Mucosa of rectum (tissue), 2 donors: ENCODE measurements at regions not wholly inside any gene's neighbourhood (a gene's known extent, or its start where the extent isn't known, plus 50 kb on each side); places are given as distances from the start of the nearest gene placed in this dataset.

Experiments
- H3K27ac ChIP-seq, 2 donors: one replicate each; pipeline ENCODE4 v1.7.0; 2013; ENCODE audit warnings: inconsistent platforms in 2 of 2, low read depth in 2 of 2, low read length in 2 of 2
- H3K27me3 ChIP-seq, 2 donors: one replicate each; pipeline ENCODE4 v1.7.0; 2013; ENCODE audit warnings: low read length in 2 of 2; ENCODE audit not compliant: control insufficient read depth in 2 of 2, insufficient read depth in 2 of 2
- H3K36me3 ChIP-seq, 2 donors: one replicate each; pipeline ENCODE4 v1.7.0; 2013; ENCODE audit warnings: low read length in 2 of 2; ENCODE audit not compliant: control insufficient read depth in 2 of 2, insufficient read depth in 2 of 2
- H3K4me1 ChIP-seq, 2 donors: one replicate each; pipeline ENCODE4 v1.7.0; 2013; ENCODE audit warnings: low read length in 2 of 2, mild to moderate bottlenecking in 1 of 2; ENCODE audit not compliant: control insufficient read depth in 2 of 2, insufficient read depth in 2 of 2
- H3K4me3 ChIP-seq, 2 donors: one replicate each; pipeline ENCODE4 v1.7.0; 2013; ENCODE audit warnings: low read length in 2 of 2
- H3K9ac ChIP-seq, 2 donors: one replicate each; pipeline ENCODE4 v1.7.0; 2013; ENCODE audit warnings: low read length in 2 of 2, low read depth in 1 of 2, mild to moderate bottlenecking in 1 of 2
- H3K9me3 ChIP-seq, 2 donors: one replicate each; pipeline ENCODE4 v1.7.0; 2013; ENCODE audit warnings: low read length in 2 of 2; ENCODE audit not compliant: control insufficient read depth in 2 of 2
- donor health status: healthy.
- donor health status: Normal muscosa, but diverticular disease.

- Histone ChIP-seq H3K9me3 (no peaks in the 10 kb centered on the region), H3K4me1 (no peaks in the 10 kb centered on the region), H3K4me3 (no peak overlapping the region)
These were observed 303.5 kb upstream of the ZNF804A start for GRCh38 chr2:184294831-184295230.

GRCh38 chr2:184297085-184297484 lies 301.2 kb upstream of the ZNF804A start:
- H3K9ac ChIP-seq = no peak overlapping the region
- no peak overlapping the region for H3K27ac ChIP-seq
- no peaks in the 10 kb centered on the region for H3K27me3 ChIP-seq
- no peaks in the 10 kb centered on the region for H3K36me3 ChIP-seq
- H3K4me1 ChIP-seq = no peaks in the 10 kb centered on the region
- H3K9me3 ChIP-seq = no peaks in the 10 kb centered on the region
- no peak overlapping the region for H3K4me3 ChIP-seq

More at GRCh38 chr2:184294831-184295230, 303.5 kb upstream of the ZNF804A start:
- Histone ChIP-seq H3K27ac (no peak overlapping the region), H3K36me3 (no peaks in the 10 kb centered on the region), H3K9ac (no peak overlapping the region), H3K27me3 (no peaks in the 10 kb centered on the region)

GRCh38 chr2:184302506-184302905 lies 295.8 kb upstream of the ZNF804A start:
- H3K27me3 ChIP-seq = no peaks in the 10 kb centered on the region
- H3K27ac ChIP-seq = no peak overlapping the region
- H3K4me3 ChIP-seq = no peak overlapping the region
- no peaks in the 10 kb centered on the region for H3K36me3 ChIP-seq
- no peaks in the 10 kb centered on the region for H3K9me3 ChIP-seq
- H3K9ac ChIP-seq = no peak overlapping the region
- H3K4me1 ChIP-seq = no peaks in the 10 kb centered on the region

- Histone ChIP-seq H3K36me3 (no peaks in the 10 kb centered on the region), H3K27me3 (no peaks in the 10 kb centered on the region), H3K27ac (no peak overlapping the region), H3K4me3 (no peak overlapping the region), H3K9me3 (no peaks in the 10 kb centered on the region), H3K9ac (no peak overlapping the region), H3K4me1 (no peaks in the 10 kb centered on the region)
These were observed 294.3 kb upstream of the ZNF804A start for GRCh38 chr2:184304006-184304405.

- Histone ChIP-seq H3K27me3 (no peaks in the 10 kb centered on the region), H3K9ac (no peak overlapping the region), H3K27ac (no peak overlapping the region), H3K36me3 (no peaks in the 10 kb centered on the region), H3K9me3 (no peaks in the 10 kb centered on the region), H3K4me1 (no peaks in the 10 kb centered on the region), H3K4me3 (no peak overlapping the region)
These were observed 293.2 kb upstream of the ZNF804A start for GRCh38 chr2:184305105-184305504.

- Histone ChIP-seq H3K9ac (no peak overlapping the region), H3K4me3 (no peak overlapping the region), H3K27ac (no peak overlapping the region), H3K4me1 (no peaks in the 10 kb centered on the region), H3K9me3 (no peaks in the 10 kb centered on the region), H3K36me3 (no peaks in the 10 kb centered on the region), H3K27me3 (no peaks in the 10 kb centered on the region)
These were observed 289.6 kb upstream of the ZNF804A start for GRCh38 chr2:184308706-184309105.

- no peaks in the 10 kb centered on the region for H3K36me3 ChIP-seq
- H3K9me3 ChIP-seq = no peaks in the 10 kb centered on the region
- H3K4me1 ChIP-seq = no peaks in the 10 kb centered on the region
- H3K9ac ChIP-seq = no peak overlapping the region
- H3K4me3 ChIP-seq = no peak overlapping the region
- H3K27ac ChIP-seq = no peak overlapping the region
- no peaks in the 10 kb centered on the region for H3K27me3 ChIP-seq
These were observed 285.4 kb upstream of the ZNF804A start for GRCh38 chr2:184312970-184313369.

GRCh38 chr2:184314829-184315228 lies 283.5 kb upstream of the ZNF804A start:
- Histone ChIP-seq H3K27me3 (no peaks in the 10 kb centered on the region), H3K4me3 (no peak overlapping the region), H3K27ac (no peak overlapping the region), H3K36me3 (no peaks in the 10 kb centered on the region), H3K4me1 (no peaks in the 10 kb centered on the region), H3K9ac (no peak overlapping the region), H3K9me3 (no peaks in the 10 kb centered on the region)

- H3K36me3 ChIP-seq = no peaks in the 10 kb centered on the region
- no peaks in the 10 kb centered on the region for H3K9me3 ChIP-seq
- H3K9ac ChIP-seq = no peak overlapping the region
- no peaks in the 10 kb centered on the region for H3K27me3 ChIP-seq
- no peaks in the 10 kb centered on the region for H3K4me1 ChIP-seq
- no peak overlapping the region for H3K4me3 ChIP-seq
- H3K27ac ChIP-seq = no peak overlapping the region
These were observed 281.4 kb upstream of the ZNF804A start for GRCh38 chr2:184316921-184317320.

GRCh38 chr2:184322615-184323014 lies 275.7 kb upstream of the ZNF804A start:
- H3K27ac ChIP-seq = no peak overlapping the region
- H3K27me3 ChIP-seq = no peaks in the 10 kb centered on the region
- H3K4me1 ChIP-seq = no peaks in the 10 kb centered on the region
- no peaks in the 10 kb centered on the region for H3K9me3 ChIP-seq
- no peak overlapping the region for H3K9ac ChIP-seq
- H3K36me3 ChIP-seq = no peaks in the 10 kb centered on the region
- no peak overlapping the region for H3K4me3 ChIP-seq

GRCh38 chr2:184326066-184326465 lies 272.3 kb upstream of the ZNF804A start:
- Histone ChIP-seq H3K4me3 (no peak overlapping the region), H3K36me3 (no peaks in the 10 kb centered on the region), H3K27ac (no peak overlapping the region), H3K4me1 (no peaks in the 10 kb centered on the region), H3K27me3 (no peaks in the 10 kb centered on the region), H3K9ac (no peak overlapping the region), H3K9me3 (no peaks in the 10 kb centered on the region)
